GM23248 (cell line): ENCODE measurements at regions not wholly inside any gene's neighbourhood (a gene's known extent, or its start where the extent isn't known, plus 50 kb on each side); places are given as distances from the start of the nearest gene placed in this dataset.

Experiments used
- EZH2 ChIP-seq: fragments of 200-600 bp; sonication (generic); IDR thresholded peaks from 2 replicates; pipeline ENCODE4 v1.6.1; 2018; ENCODE audit warnings: antibody characterized with exemption, mild to moderate bottlenecking; ENCODE audit not compliant: insufficient read depth, poor library complexity, severe bottlenecking
- EZH2phosphoT487 ChIP-seq: fragments of 200-600 bp; sonication (generic); IDR thresholded peaks from 2 replicates; pipeline ENCODE4 v1.6.1; 2018; ENCODE audit warnings: antibody characterized with exemption, moderate library complexity, mild to moderate bottlenecking, low read depth; ENCODE audit not compliant: insufficient read depth

DNA sequence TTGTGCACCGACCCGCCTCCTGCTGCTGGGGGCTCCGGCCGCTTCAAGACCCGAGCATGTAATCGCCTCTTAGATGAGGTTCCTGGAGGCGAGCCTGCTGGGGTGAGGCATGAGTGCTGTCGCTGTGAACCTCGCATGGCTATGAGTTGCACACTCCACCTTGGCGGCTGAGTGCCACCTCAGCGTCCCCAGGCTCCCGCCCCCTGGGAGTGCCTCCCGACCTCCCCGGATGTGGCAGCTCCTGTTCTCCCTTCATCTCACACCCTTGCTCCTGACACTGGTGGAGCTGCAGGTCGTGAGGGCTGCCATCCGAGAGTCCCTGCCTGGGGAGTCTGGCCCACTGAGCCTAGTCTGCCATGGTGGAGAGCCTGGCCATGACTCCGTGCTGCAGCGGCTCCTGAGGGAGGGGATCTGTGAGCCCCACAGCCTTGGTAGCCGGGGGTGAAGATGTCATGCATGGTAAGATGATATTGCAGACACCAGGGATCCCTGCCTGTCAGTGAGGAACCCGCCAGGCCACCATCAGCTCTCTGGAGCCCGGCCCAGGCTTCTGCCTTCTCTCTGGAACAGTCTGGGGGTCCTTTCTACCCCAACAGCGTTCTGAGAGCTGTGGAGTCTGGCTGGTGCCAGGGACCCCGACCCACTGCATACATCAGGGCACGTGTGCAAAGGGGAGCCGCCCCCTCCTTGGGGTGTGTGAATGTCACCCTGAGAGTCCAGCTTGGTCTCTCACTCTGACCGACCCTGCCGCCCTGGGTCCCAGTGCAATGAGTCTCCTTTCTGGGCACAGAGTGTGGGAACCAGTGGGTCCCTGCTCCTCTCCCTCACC lies 61.6 kb upstream of the HS6ST1 start:
- TF ChIP-seq EZH2 (no peak), EZH2phosphoT487 (no peak)
